ENCODE measurements at regions not wholly inside any gene's neighbourhood (a gene's known extent, or its start where the extent isn't known, plus 50 kb on each side); places are given as distances from the start of the nearest gene placed in this dataset.
"Not testable (repeated sequence)": the region's sequence is repeated elsewhere in the genome, so short reads cannot be mapped to it uniquely, and the experiment has no call there.

GRCh38 chr3:95733336-95733735 lies 1081.1 kb upstream of the EPHA6 start:
- no peak overlapping the region for H3K4me3 ChIP-seq (ENCODE audit: low read depth, low read length)
- H3K27me3 ChIP-seq (ENCODE audit: control insufficient read depth, insufficient read depth, low read length), result no peaks in the 10 kb centered on the region
- H3K36me3 ChIP-seq (ENCODE audit: control insufficient read depth, insufficient read depth, low read length), result no peaks in the 10 kb centered on the region
- DNase-seq (ENCODE audit: low read depth), result no peak
- no peak for TF ChIP-seq CTCF (IDR thresholded peaks at IDR 0.05; ENCODE audit: insufficient read depth, low read length, poor library complexity, severe bottlenecking)

- TF ChIP-seq CTCF (IDR thresholded peaks at IDR 0.05; ENCODE audit: insufficient read depth, low read length, poor library complexity, severe bottlenecking), result no peak
- Histone ChIP-seq H3K4me3 (ENCODE audit: low read depth, low read length) (no peak overlapping the region), H3K36me3 (ENCODE audit: control insufficient read depth, insufficient read depth, low read length) (no peaks in the 10 kb centered on the region), H3K27me3 (ENCODE audit: control insufficient read depth, insufficient read depth, low read length) (no peaks in the 10 kb centered on the region)
- no peak for DNase-seq (ENCODE audit: low read depth)
Observed at GRCh38 chr3:95738045-95738444, 1076.3 kb upstream of the EPHA6 start.

GRCh38 chr3:95744896-95745295 lies 1069.5 kb upstream of the EPHA6 start:
- H3K36me3 ChIP-seq (ENCODE audit: control insufficient read depth, insufficient read depth, low read length); DNase-seq (ENCODE audit: low read depth); H3K4me3 ChIP-seq (ENCODE audit: low read depth, low read length); H3K27me3 ChIP-seq (ENCODE audit: control insufficient read depth, insufficient read depth, low read length): not testable (repeated sequence)

- Histone ChIP-seq H3K4me3 (ENCODE audit: low read depth, low read length) (no peak overlapping the region), H3K27me3 (ENCODE audit: control insufficient read depth, insufficient read depth, low read length) (no peaks in the 10 kb centered on the region), H3K36me3 (ENCODE audit: control insufficient read depth, insufficient read depth, low read length) (no peaks in the 10 kb centered on the region)
- DNase-seq (ENCODE audit: low read depth), result no peak
- no peak for TF ChIP-seq CTCF (IDR thresholded peaks at IDR 0.05; ENCODE audit: insufficient read depth, low read length, poor library complexity, severe bottlenecking)
Observed at GRCh38 chr3:95750097-95750496, 1064.3 kb upstream of the EPHA6 start.

GRCh38 chr3:95751509-95751908 lies 1062.9 kb upstream of the EPHA6 start:
- Histone ChIP-seq H3K4me3 (ENCODE audit: low read depth, low read length) (no peak overlapping the region), H3K27me3 (ENCODE audit: control insufficient read depth, insufficient read depth, low read length) (no peaks in the 10 kb centered on the region), H3K36me3 (ENCODE audit: control insufficient read depth, insufficient read depth, low read length) (no peaks in the 10 kb centered on the region)
- TF ChIP-seq CTCF (IDR thresholded peaks at IDR 0.05; ENCODE audit: insufficient read depth, low read length, poor library complexity, severe bottlenecking), result no peak
- DNase-seq (ENCODE audit: low read depth), result no peak

- no peaks in the 10 kb centered on the region for H3K27me3 ChIP-seq (ENCODE audit: control insufficient read depth, insufficient read depth, low read length)
- no peak for DNase-seq (ENCODE audit: low read depth)
- H3K36me3 ChIP-seq (ENCODE audit: control insufficient read depth, insufficient read depth, low read length), result no peaks in the 10 kb centered on the region
- H3K4me3 ChIP-seq (ENCODE audit: low read depth, low read length), result no peak overlapping the region
- TF ChIP-seq CTCF (IDR thresholded peaks at IDR 0.05; ENCODE audit: insufficient read depth, low read length, poor library complexity, severe bottlenecking), result no peak
Observed at GRCh38 chr3:95752199-95752598, 1062.2 kb upstream of the EPHA6 start.

Measured in kidney epithelial cell (primary cell).